ENCODE measurements at regions not wholly inside any gene's neighbourhood (a gene's known extent, or its start where the extent isn't known, plus 50 kb on each side); places are given as distances from the start of the nearest gene placed in this dataset.

DNA sequence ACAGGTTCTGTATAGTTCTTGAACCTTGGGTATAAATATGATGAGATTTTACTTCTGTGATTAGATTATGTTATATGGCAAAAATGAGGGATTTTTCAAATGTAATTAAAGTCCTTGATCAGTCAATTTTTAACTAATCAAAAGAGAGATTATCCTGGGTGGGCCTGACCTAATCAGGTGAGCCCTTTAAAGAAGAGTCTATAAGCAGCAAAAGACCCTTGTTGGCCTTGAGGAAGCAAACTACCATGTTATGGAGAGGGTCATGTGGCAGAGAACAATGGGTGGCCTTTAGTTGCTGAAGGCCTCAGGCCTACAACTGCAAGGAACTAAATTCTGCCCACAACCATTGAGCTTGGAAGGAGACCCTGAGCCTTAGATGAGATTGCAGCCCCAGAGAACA, 102.5 kb upstream of the RIPOR2 start:
- H3K27me3 Mint-ChIP-seq (ENCODE audit: low read depth), result no peaks in the 10 kb centered on the region
- TF ChIP-seq CTCF (IDR thresholded peaks at IDR 0.05; ENCODE audit: unreplicated experiment), result no peak
- H3K27ac Mint-ChIP-seq, result no peak overlapping the region
- peaks cover 3% of the 10 kb centered on the region for H3K4me1 Mint-ChIP-seq
- no peaks in the 10 kb centered on the region for H3K9me3 Mint-ChIP-seq
- no peak for DNase-seq (ENCODE audit: low spot score in 2 of 2, unreplicated experiment in 2 of 2)
- H3K36me3 Mint-ChIP-seq, result no peaks in the 10 kb centered on the region
- H3K4me3 Mint-ChIP-seq, result no peak overlapping the region

DNA sequence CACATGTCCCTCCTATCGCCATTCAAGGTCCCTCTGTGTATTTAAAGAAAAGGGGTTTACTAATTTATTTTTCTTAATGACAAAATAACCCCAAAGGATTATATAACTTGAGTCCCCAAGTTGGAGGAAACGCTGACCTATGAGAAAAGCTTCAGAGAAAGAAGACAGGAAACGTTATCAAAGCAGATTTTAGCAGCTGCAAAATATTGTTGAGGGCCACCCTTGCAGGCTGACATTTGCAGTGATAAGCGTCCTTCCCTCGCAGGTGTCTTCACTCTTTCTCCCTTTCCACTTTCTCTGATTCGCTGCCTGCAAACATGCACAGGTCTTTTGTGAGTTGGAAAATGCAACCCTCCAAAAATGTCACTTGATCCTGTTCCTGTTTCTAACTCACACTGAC, 103.2 kb upstream of the RIPOR2 start:
- Mint-ChIP-seq H3K9me3 (peaks cover under 1% of the 10 kb centered on the region), H3K36me3 (no peaks in the 10 kb centered on the region), H3K4me3 (no peak overlapping the region), H3K4me1 (peaks cover 3% of the 10 kb centered on the region), H3K27ac (no peak overlapping the region), H3K27me3 (ENCODE audit: low read depth) (no peaks in the 10 kb centered on the region)
- no peak for DNase-seq (ENCODE audit: low spot score in 2 of 2, unreplicated experiment in 2 of 2)
- no peak for TF ChIP-seq CTCF (IDR thresholded peaks at IDR 0.05; ENCODE audit: unreplicated experiment)

GRCh38 chr6:25041485-25042035, 105.8 kb upstream of the RIPOR2 start:
- Mint-ChIP-seq H3K27ac (no peak overlapping the region), H3K36me3 (no peaks in the 10 kb centered on the region), H3K9me3 (peaks cover 8% of the 10 kb centered on the region), H3K4me3 (no peak overlapping the region), H3K4me1 (no peaks in the 10 kb centered on the region), H3K27me3 (ENCODE audit: low read depth) (no peaks in the 10 kb centered on the region)
- no peak for DNase-seq (ENCODE audit: low spot score in 2 of 2, unreplicated experiment in 2 of 2)
- TF ChIP-seq CTCF (IDR thresholded peaks at IDR 0.05; ENCODE audit: unreplicated experiment), result no peak

DNA sequence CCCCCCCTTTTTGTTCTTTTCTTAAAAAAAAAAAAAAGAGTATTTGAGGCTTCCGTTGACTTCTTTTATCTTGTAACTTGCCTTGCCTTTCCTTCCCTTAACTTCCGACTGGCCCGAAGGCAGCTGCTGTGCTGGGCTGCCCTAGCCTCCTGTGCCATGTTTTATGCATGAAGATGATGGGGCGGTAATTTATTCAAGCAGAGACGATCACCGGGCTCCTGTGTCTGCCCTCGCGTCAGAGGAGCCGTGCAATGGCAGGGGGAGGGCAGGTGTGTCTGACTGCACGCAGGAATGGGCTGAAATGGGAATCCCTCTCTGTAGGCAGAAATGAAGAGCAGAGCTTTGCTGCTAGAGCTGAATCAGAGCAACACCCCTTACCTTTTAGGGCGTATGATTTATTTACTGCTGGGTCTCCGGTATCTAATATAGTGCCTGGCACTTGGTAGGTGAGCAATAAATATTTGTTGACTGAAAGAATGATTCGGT, 106.3 kb upstream of the RIPOR2 start:
- Mint-ChIP-seq H3K36me3 (no peaks in the 10 kb centered on the region), H3K4me3 (no peak overlapping the region), H3K27ac (no peak overlapping the region), H3K9me3 (peaks cover 8% of the 10 kb centered on the region), H3K4me1 (no peaks in the 10 kb centered on the region), H3K27me3 (ENCODE audit: low read depth) (no peaks in the 10 kb centered on the region)
- TF ChIP-seq CTCF (IDR thresholded peaks at IDR 0.05; ENCODE audit: unreplicated experiment), result no peak
- no peak for DNase-seq (ENCODE audit: low spot score in 2 of 2, unreplicated experiment in 2 of 2)

GRCh38 chr6:25042536-25042935, 106.8 kb upstream of the RIPOR2 start:
- Mint-ChIP-seq H3K9me3 (peaks cover 8% of the 10 kb centered on the region), H3K4me1 (no peaks in the 10 kb centered on the region), H3K4me3 (no peak overlapping the region), H3K27ac (no peak overlapping the region), H3K36me3 (no peaks in the 10 kb centered on the region), H3K27me3 (ENCODE audit: low read depth) (no peaks in the 10 kb centered on the region)
- TF ChIP-seq CTCF (IDR thresholded peaks at IDR 0.05; ENCODE audit: unreplicated experiment), result no peak
- DNase-seq (ENCODE audit: low spot score in 2 of 2, unreplicated experiment in 2 of 2), result no peak

Measured in mesothelial cell of epicardium (in vitro differentiated cells).